CD4-positive, alpha-beta T cell treated with Interleukin-10 for 1 hour (primary cell): ENCODE measurements at regions not wholly inside any gene's neighbourhood (a gene's known extent, or its start where the extent isn't known, plus 50 kb on each side); places are given as distances from the start of the nearest gene placed in this dataset.

Source experiments
- DNase-seq: peaks from one replicate; pipeline ENCODE4 v3.0.0-alpha.2; 2020

DNA sequence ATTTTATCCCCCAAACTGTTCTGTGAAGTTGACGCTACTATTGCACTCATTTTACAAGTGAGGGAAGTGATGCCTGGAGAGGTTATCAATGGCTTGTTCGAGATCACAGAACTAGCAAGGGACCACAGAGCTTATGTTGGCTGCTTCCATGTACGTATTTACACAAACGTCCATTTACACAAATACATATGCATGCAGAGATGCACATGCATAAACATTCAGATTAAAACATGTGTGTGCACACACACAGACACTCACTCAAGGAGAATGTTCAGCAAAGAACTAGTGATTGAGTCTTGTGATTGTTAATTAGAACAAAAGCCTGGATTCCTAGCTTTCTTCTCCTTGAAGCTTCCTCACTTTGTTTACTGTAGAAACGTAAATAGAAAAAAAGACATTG is 321.5 kb upstream of the CHD6 start:
- DNase-seq, result no peak

GRCh38 chr20:41938353-41938752 is 320.2 kb upstream of the CHD6 start:
- no peak for DNase-seq

DNA sequence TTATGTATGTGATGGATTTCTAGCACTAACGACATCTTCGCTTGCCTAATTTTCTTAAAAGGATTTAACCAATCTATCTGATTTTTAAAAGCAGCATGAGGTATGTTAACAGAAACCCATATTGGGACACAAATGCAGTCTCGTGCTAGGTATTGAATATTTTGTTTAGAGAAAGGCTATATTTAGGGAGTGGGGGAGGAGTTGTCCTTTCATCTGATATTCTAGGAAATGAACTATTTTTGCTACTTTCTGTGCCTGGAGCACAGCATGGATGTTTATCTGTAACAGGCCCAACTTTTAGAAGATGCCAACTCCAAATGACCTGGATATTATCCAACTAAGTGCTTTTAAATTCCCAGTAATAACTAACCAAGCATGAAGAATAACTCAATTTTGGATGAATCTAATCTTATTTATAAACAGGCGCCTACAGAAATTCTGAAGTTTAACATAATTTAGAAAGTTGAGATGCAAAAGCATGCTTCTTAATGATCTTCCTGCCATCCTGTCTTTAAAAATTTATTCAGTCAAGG is 317.1 kb upstream of the CHD6 start:
- DNase-seq, result no peak

GRCh38 chr20:41932431-41932830 is 314.3 kb upstream of the CHD6 start:
- no peak for DNase-seq

DNA sequence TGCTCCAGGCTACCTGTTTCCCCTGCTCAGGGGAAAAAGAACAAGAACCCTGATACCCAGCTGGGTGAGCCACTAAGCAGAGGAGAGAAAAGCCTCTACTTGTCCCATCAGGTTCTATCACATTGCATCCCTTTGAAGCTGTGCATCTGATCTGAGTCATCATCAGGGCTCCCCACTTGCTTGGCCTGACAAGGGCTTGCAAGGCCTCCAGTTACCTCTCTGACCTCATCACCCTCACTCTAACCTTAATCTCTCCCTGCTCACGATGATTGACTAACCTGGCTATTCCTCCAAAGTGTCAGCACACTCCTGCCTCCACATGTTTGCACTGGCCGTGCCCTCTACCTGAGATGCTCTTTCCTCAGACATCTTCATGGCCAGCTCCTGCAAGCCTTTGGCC is 309.5 kb upstream of the CHD6 start:
- DNase-seq, result no peak

DNA sequence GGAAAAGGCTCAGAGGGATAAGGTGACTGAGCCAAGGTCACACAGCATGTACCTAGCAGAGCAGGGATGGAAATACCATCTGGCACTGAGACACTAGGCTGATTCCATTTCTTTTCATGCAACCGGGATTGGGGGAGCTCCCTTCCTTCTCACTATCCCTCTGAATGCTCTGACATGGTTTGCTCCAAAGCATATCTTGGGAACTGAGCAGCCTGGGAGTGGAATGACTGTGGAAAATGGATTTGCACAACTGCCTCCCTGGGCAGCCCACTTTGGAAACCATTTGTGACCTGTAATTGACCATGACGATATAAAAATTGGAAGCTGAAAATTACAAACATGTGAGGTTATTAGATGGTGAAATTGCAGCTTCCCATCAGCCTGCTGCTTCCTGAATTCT is 309.0 kb upstream of the CHD6 start:
- no peak for DNase-seq

GRCh38 chr20:41925476-41925875 is 307.3 kb upstream of the CHD6 start:
- DNase-seq, result no peak

DNA sequence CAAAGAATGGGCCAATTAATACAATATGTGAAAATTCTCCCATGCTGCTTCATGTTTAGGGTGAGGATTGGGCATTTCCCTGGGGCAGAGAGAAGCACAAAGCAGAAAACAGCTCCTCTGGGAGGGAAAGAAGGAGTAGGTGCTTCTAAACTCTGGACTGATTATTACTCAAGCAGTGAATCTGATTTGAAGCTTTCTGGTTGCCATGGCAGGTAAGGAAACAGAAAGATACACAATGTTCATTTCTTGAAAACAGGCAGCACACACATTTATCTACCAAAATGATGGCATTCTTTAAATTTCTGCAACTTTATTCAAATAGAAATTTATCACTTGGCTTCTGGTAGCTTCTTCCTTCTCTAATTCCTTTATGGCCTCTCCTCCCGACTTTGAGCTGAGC is 305.4 kb upstream of the CHD6 start:
- DNase-seq, result no peak

DNA sequence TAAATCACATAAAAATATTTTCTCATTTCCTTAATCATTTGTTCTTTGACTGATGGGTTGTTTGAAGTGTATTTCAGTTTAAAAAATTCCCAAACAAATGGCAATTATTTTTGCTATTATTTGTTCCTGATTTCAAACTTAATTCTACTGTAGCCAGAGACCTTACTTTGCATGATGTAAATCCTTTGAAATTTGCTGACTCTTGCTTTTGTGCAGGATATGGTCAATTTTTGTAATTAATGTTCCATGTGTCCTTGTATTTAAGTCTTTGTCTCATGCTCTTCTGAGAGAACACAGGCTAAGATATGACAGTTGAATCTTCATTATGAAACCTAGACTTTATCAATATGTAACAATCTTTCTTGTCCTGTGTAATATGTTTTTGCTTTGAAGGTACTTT is 295.0 kb upstream of the CHD6 start:
- DNase-seq, result no peak

GRCh38 chr20:41910558-41910957 is 292.4 kb upstream of the CHD6 start:
- DNase-seq, result no peak

DNA sequence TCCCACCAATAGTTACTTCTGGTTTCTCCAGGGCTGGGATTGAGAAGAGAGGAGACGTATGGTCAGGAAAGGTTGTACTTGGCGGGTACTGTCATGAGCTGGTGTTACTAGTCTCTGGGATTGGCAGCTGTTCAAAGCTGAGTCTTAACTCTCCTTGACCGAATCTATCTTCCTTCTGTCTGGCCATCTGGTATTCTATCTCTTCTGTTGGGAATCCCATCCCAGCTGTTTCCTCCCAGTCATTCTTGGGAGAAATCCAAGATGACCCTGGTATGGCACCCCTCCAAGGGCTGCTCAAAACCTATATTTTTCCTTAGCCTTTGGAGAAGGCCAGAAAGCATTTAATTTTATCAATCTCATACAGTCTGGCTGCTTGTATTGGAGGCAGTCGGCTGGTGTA is 287.0 kb upstream of the CHD6 start:
- DNase-seq, result no peak

DNA sequence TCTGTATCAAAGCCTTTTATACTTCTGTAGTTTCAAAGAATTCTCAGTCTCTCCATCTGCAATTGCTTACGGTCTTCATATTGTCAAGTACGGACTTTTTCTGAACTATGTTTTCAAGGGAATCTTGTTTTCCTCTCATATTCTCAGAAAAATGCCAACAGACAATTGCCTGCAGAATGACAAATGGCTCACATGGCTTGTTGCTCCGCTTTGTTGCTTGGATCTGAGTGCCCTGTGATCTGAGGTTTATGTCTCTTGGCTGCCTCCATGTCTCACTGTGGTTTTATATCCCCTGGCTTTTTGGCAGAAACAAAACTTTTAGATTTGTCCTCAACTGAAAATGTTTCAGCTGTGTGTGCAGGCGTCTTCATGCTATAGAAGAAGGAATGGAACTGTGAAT is 285.4 kb upstream of the CHD6 start:
- no peak for DNase-seq

DNA sequence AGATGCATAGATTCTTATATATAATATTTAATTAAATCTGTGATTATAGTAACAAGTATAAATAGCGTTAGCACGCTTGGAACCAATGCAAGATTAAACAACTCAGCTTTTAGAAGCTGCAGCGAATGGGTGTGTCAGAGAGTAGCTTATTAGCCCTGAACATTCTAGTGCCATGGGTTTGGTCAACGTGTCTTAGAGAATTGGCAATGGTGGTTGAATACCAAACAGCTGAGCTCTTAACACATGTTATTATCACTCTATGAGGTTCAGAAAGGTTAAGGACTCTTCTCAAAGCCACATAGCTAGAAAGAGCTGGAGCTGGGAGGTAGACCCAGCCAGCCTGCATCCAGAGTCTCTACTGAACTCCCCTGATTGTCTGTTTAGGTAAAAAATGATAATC is 284.2 kb upstream of the CHD6 start:
- DNase-seq, result no peak

DNA sequence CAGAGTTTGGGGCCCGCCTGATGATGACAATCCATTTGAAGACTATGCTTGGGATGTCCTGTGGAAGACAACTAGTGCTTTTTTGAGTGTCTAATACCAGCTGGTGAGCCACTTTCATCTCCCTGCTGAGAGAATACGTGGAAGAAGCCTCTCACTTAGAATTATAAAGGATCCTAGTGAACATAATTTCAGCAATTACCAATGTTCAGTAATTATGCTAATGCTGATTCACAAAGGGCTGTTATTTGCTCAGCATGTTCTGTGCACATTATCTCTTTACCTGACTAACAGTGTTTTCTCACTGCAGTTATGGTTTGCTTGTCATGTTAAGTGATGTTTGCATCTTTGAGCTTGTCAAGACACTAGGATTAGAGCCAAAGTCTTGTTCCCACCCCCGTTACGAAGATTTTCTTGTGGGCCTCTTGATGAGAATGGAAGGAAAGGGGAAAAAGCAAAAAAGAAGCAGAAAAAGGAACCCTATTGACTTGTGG is 282.1 kb upstream of the CHD6 start:
- no peak for DNase-seq

DNA sequence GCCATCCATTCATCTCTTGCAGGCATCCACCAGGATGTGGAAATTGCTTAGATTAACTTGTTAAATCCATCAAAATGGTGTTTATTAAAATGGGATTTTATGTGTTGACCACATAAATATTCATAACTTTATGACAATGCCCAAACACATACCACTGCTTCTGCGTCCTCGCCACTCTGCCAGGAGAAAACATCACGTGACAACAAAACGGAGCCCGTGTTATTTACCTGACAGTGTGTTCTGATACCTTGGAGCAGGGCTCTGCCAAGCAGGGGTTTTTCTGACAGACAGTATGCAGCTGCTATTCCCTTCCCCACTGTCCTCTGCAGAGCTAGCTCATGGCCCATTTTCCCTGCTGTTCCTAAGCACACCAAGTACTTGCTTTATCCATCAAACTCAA is 279.5 kb upstream of the CHD6 start:
- no peak for DNase-seq

DNA sequence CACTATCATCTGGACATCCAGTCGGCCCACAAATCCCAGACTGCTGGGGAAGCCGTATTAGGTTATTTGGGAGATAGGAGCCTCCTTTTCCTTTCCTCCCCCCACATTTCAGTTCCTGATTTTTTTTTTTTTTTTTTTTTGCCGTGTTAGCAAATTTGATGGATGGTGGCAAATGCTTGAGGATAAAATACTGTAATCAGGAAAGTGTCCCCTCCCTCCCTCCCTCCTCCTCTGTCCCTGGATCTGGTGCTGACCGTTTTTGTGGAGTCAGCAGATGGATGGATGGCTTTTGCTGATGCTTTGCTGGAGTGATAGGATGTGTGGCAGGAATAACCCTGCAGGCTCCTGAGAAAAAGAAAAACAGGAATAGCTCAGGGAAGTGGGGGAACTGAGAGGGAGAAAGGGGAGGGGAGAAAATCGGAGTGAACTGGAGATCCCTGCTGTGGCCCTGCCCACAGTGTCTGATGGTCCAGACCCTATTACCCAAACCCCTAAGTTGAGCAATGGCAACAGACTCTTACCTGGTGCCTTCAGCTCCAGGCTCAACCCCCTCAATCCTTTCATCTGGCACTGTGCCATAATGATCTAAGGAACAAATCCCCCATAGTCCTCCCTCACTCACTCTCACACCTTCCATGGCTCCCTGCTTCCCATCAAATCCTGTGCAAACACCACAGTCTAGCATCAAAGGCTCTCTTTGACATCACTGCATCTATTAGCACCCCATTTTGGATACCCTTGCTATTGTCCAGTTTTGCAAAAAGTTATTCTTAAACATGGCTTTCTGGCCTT is 277.3 kb upstream of the CHD6 start:
- no peak for DNase-seq

DNA sequence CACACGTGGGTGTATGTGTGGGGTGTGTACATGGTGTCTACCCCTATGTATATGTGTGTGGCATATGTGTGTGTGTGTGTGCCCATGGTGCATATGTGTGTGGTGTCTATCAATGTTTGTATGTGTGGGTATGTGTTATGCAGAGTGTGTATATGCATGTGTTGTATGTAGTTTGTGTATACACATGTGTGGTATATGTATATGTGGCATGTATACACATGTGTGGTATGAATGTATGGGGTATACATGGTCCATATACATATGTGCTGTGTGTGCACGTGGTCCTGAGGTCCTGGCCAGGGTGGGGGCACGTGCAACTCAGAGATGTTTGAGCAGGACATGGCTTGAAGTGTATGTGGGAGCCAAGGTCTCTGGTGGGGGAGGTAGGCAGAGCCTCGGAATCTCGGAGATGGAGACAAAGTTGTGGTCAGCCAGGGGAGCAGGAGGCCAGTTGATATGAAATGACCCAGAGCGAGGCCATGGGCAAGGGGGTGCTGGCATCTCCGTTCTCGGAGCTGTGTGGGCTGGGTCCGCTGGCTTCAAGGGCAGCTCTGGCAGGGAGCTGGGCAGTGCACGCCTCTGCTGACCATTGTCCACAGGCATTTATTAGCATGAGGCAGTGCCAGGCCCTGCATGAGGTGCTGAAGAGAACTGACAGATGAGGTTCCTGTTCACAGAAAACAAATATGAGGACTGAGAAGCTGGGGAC is 276.2 kb upstream of the CHD6 start:
- no peak for DNase-seq

- DNase-seq, result no peak
Measured at GRCh38 chr20:41892031-41892430, 273.9 kb upstream of the CHD6 start.

GRCh38 chr20:41889844-41890224 is 271.7 kb upstream of the CHD6 start:
- no peak for DNase-seq

GRCh38 chr20:41889126-41889843 is 271.1 kb upstream of the CHD6 start:
- DNase-seq, result no peak

DNA sequence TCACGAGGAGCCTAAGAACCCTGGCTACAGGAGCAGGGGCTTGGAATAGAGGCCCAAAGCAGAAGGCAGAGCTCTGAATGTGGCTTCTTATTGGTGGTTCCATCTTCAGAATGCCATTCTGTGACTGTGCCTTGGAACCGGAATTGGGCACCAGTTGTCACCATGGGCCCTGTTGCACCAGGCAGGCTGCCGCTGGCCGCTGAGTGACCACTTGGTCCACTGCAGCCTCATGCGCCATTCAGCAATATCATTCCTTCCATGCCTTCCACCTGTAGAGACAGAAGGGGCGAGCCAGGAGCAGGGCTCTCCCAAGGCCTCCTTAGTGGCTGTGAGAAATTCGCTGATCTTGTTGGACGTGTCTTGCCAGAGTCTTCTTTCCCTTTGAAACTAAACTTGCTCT is 270.3 kb upstream of the CHD6 start:
- DNase-seq, result no peak

GRCh38 chr20:41887500-41887899 is 269.3 kb upstream of the CHD6 start:
- DNase-seq, result no peak

GRCh38 chr20:41881466-41882046 is 263.4 kb upstream of the CHD6 start:
- no peak for DNase-seq
